Left ventricle myocardium inferior (tissue), 1 donor: ENCODE measurements at regions not wholly inside any gene's neighbourhood (a gene's known extent, or its start where the extent isn't known, plus 50 kb on each side); places are given as distances from the start of the nearest gene placed in this dataset.

ENCODE experiments used
- DNase-seq: peaks from one replicate; pipeline ENCODE4 v3.0.0-alpha.2; 2020
- H3K27ac ChIP-seq: fragments of 200-600 bp; replicated peaks from 2 replicates; pipeline ENCODE4 v1.8.0; 2021
- H3K27me3 ChIP-seq: fragments of 200-600 bp; 2 replicates; pipeline ENCODE4 v1.8.0; 2021; ENCODE audit warnings: low read depth
- H3K36me3 ChIP-seq: fragments of 200-600 bp; 2 replicates; pipeline ENCODE4 v1.8.0; 2021
- H3K4me1 ChIP-seq: fragments of 200-600 bp; 2 replicates; pipeline ENCODE4 v1.8.0; 2021
- H3K4me3 ChIP-seq: fragments of 200-600 bp; 2 replicates; pipeline ENCODE4 v1.8.0; 2021; ENCODE audit warnings: mild to moderate bottlenecking, moderate library complexity
- H3K9me3 ChIP-seq: fragments of 200-600 bp; replicated peaks from 2 replicates; pipeline ENCODE4 v1.8.0; 2021
- intact Hi-C: fragments of 100-400 bp; cut with micrococcal nuclease; formaldehyde crosslinking; loops from one replicate; pipeline ENCODE4 v1.11.0; 2022
- TF ChIP-seq, protein P1 (sequence below): fragments of 200-600 bp; IDR thresholded peaks from 2 replicates; pipeline ENCODE4 v1.8.0; 2021; ENCODE audit warnings: antibody characterized with exemption, mild to moderate bottlenecking, borderline replicate concordance
- donor health status: DM: no; HTN: yes; CAD: no; lungs with severe emphysema.

DNA sequence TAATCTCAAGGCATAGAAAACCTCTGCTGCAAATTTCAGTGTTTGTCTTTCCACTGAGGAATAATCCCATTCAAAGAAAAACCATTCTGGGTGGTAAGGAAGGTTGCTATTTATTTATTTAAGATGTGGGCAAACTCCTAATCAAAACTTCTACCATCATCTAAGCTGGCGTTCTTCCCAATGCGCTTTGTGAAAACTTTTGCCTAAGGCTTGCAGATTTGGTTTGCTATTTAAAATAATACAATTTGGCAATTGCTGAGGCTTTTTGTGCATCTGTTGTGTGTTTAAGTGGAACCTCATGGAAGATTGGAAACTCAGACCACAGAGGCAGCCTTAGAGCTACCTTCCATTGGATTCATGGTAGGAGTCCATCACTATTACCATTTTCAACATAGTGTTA lies 309.0 kb downstream of the BLID start:
- H3K36me3 ChIP-seq = no peaks in the 10 kb centered on the region
- peaks cover 12% of the 10 kb centered on the region for H3K9me3 ChIP-seq
- intact Hi-C loops = no loop called here

DNA sequence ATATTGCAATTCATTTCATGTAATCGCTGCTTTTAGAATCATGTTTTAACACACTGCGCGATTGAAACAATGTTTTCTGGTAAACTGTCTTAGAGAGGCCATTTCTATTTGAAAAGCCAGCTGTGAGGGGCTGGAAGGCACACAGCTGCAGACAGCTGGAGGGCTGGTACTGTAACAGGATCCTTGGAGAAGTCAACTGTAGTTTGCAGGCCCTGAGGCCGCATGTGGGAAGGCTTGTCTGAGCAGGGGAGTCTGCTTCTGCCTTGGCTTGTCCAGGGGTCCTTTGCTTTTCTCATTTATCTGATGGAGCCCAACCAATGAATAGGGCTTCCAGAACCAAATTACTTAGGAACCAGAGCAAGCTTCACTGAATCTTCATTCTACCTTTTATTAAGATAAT lies 313.5 kb downstream of the BLID start:
- Histone ChIP-seq H3K4me3 (no peak overlapping the region), H3K4me1 (peaks cover 12% of the 10 kb centered on the region), H3K9me3 (peaks cover 13% of the 10 kb centered on the region), H3K27me3 (no peaks in the 10 kb centered on the region), H3K36me3 (no peaks in the 10 kb centered on the region), H3K27ac (peak overlapping the region; percentile 40)
- TF ChIP-seq, protein P1, sequence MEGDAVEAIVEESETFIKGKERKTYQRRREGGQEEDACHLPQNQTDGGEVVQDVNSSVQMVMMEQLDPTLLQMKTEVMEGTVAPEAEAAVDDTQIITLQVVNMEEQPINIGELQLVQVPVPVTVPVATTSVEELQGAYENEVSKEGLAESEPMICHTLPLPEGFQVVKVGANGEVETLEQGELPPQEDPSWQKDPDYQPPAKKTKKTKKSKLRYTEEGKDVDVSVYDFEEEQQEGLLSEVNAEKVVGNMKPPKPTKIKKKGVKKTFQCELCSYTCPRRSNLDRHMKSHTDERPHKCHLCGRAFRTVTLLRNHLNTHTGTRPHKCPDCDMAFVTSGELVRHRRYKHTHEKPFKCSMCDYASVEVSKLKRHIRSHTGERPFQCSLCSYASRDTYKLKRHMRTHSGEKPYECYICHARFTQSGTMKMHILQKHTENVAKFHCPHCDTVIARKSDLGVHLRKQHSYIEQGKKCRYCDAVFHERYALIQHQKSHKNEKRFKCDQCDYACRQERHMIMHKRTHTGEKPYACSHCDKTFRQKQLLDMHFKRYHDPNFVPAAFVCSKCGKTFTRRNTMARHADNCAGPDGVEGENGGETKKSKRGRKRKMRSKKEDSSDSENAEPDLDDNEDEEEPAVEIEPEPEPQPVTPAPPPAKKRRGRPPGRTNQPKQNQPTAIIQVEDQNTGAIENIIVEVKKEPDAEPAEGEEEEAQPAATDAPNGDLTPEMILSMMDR = no peak
- intact Hi-C loops = no loop called here
- DNase-seq = peak; percentile 69

More for the DNA sequence above, 309.0 kb downstream of the BLID start:
- TF ChIP-seq, protein P1 = no peak
- Histone ChIP-seq H3K27ac (no peak overlapping the region), H3K4me3 (no peak overlapping the region), H3K27me3 (no peaks in the 10 kb centered on the region), H3K4me1 (no peaks in the 10 kb centered on the region)
- DNase-seq = no peak

DNA sequence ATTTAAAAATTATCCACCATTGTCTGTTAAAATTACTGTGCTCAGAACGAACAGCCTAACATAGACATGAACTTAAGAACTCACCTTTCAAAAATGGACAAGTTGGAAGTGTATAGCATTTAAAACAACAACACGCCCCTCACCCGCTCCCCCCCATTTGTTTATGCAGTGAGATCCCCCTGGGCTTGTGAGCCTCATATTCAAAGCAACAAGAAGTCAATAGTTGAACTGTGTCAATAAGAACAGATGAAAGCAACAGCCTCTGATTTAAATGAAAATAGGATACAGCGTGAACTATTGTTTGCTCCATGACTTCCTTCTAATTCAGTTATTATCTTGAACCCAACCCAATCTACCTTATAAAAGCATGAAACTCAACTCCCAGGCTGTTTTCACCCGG lies 314.2 kb downstream of the BLID start:
- Histone ChIP-seq H3K36me3 (no peaks in the 10 kb centered on the region), H3K27me3 (no peaks in the 10 kb centered on the region), H3K27ac (peak overlapping the region; percentile 40), H3K9me3 (peaks cover 13% of the 10 kb centered on the region), H3K4me1 (peaks cover 12% of the 10 kb centered on the region), H3K4me3 (no peak overlapping the region)
- TF ChIP-seq, protein P1 = no peak
- no peak for DNase-seq
- intact Hi-C loops = no loop called here

DNA sequence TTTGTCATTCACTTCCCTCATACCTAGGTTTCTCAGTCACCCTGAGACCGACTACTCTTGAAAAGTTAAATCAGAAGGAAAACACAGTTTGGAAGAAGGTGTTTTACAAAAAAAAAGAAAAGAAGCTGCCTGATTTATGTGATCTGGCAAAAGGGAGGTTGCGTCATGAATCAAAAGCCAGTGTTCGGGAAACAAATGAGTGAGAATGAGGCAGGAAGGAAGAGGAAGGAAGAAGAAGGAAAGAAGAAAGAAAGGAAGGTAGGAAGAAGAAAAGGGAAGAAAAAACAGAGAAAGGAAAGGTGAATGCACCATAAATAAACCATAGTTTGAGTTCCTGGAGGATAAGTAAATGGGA lies 314.6 kb downstream of the BLID start:
- DNase-seq = no peak
- H3K4me3 ChIP-seq = no peak overlapping the region
- peak overlapping the region; percentile 40 for H3K27ac ChIP-seq
- no peaks in the 10 kb centered on the region for H3K27me3 ChIP-seq
- TF ChIP-seq, protein P1 = no peak
- H3K9me3 ChIP-seq = peaks cover 13% of the 10 kb centered on the region
- intact Hi-C loops = no loop called here
- H3K4me1 ChIP-seq = peaks cover 12% of the 10 kb centered on the region
- H3K36me3 ChIP-seq = no peaks in the 10 kb centered on the region

DNA sequence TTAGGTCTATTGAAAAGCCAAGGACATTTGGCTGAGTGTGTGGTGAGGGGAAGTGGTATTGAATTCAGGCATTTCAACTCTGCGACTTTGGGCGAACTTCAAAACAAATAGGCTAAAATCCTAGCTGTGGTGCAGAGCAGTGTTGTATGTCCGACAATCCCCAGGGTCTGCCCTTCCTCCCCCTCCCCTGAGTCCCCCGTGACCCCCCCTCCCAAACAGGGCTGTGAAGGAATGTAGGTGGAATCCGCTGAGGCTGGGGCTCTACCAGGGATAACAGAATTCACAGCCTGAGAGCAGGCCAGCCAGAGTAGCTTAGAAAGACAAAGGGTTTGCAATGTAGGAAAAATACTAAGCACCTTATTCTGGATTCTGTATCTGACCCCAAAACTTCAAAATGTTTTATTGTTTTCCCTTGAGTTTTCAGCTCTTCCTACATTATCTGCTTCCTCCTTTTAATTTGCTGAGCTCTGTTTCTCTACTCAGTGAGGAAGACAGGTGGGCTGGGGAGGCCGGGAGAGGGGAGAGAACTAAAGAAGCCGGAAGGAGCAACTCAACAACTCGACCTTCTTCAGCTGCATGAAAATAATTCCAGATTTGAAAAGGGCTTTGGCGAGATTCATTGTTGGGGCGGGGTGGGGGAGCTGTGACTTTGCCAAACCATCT lies 315.2 kb downstream of the BLID start:
- TF ChIP-seq, protein P1 = no peak
- peak overlapping the region; percentile 40 for H3K27ac ChIP-seq
- peaks cover 13% of the 10 kb centered on the region for H3K9me3 ChIP-seq
- intact Hi-C loops = no loop called here
- peaks cover 12% of the 10 kb centered on the region for H3K4me1 ChIP-seq
- H3K4me3 ChIP-seq = no peak overlapping the region
- DNase-seq = no peak
- no peaks in the 10 kb centered on the region for H3K27me3 ChIP-seq
- no peaks in the 10 kb centered on the region for H3K36me3 ChIP-seq
